ENCODE measurements at regions not wholly inside any gene's neighbourhood (a gene's known extent, or its start where the extent isn't known, plus 50 kb on each side); places are given as distances from the start of the nearest gene placed in this dataset.

- CTCF ChIA-PET, result no interaction called here
- TF ChIP-seq CTCF (IDR thresholded peaks at IDR 0.05; ENCODE audit: insufficient read depth, low read depth, low read length), result no peak
- DNase-seq (ENCODE audit: low read depth), result no peak
Measured at GRCh38 chr3:162517110-162517509, 1020.5 kb downstream of the OTOL1 start.

GRCh38 chr3:162521669-162522068 lies 1025.1 kb downstream of the OTOL1 start:
- Histone ChIP-seq H3K27me3 (ENCODE audit: control insufficient read depth, insufficient read depth, low read length) (no peaks in the 10 kb centered on the region), H3K4me3 (ENCODE audit: low read depth, low read length) (no peak overlapping the region), H3K36me3 (ENCODE audit: control insufficient read depth, insufficient read depth, low read length) (no peaks in the 10 kb centered on the region)
- CTCF ChIA-PET, result no interaction called here
- TF ChIP-seq CTCF (IDR thresholded peaks at IDR 0.05; ENCODE audit: insufficient read depth, low read depth, low read length), result no peak
- DNase-seq (ENCODE audit: low read depth), result no peak
- POLR2A ChIA-PET, result no interaction called here

More at GRCh38 chr3:162517110-162517509, 1020.5 kb downstream of the OTOL1 start:
- Histone ChIP-seq H3K27me3 (ENCODE audit: control insufficient read depth, insufficient read depth, low read length) (no peaks in the 10 kb centered on the region), H3K36me3 (ENCODE audit: control insufficient read depth, insufficient read depth, low read length) (no peaks in the 10 kb centered on the region), H3K4me3 (ENCODE audit: low read depth, low read length) (no peak overlapping the region)
- POLR2A ChIA-PET, result no interaction called here

- no peaks in the 10 kb centered on the region for H3K36me3 ChIP-seq (ENCODE audit: control insufficient read depth, insufficient read depth, low read length)
- POLR2A ChIA-PET, result no interaction called here
- TF ChIP-seq CTCF (IDR thresholded peaks at IDR 0.05; ENCODE audit: insufficient read depth, low read depth, low read length), result no peak
- no peak overlapping the region for H3K4me3 ChIP-seq (ENCODE audit: low read depth, low read length)
- DNase-seq (ENCODE audit: low read depth), result peak; percentile 94
- no peaks in the 10 kb centered on the region for H3K27me3 ChIP-seq (ENCODE audit: control insufficient read depth, insufficient read depth, low read length)
- CTCF ChIA-PET, result no interaction called here
Measured at GRCh38 chr3:162525066-162525742, 1028.6 kb downstream of the OTOL1 start.

DNA sequence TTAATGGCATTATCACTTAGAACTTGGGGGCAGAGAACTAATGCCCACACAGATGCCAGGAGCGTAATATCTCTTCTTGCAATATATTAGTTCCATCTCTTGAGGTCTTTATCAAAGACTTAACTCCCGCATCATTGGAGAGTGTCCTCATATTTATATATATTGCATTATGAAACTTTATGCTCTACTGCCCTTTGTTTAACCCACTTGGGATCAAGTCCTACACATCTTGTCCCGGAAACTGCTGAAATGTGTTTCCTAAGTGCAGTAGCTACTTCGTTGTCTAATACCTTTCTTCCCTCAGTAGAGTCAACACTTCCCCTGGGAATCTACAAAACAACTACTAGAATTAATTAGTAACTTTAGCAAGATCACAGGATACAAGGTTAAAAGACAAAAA lies 1029.2 kb downstream of the OTOL1 start:
- no peak overlapping the region for H3K4me3 ChIP-seq (ENCODE audit: low read depth, low read length)
- ChIA-PET POLR2A (no interaction called here), CTCF (no interaction called here)
- no peaks in the 10 kb centered on the region for H3K36me3 ChIP-seq (ENCODE audit: control insufficient read depth, insufficient read depth, low read length)
- H3K27me3 ChIP-seq (ENCODE audit: control insufficient read depth, insufficient read depth, low read length), result no peaks in the 10 kb centered on the region
- TF ChIP-seq CTCF (IDR thresholded peaks at IDR 0.05; ENCODE audit: insufficient read depth, low read depth, low read length), result no peak
- DNase-seq (ENCODE audit: low read depth), result no peak

DNA sequence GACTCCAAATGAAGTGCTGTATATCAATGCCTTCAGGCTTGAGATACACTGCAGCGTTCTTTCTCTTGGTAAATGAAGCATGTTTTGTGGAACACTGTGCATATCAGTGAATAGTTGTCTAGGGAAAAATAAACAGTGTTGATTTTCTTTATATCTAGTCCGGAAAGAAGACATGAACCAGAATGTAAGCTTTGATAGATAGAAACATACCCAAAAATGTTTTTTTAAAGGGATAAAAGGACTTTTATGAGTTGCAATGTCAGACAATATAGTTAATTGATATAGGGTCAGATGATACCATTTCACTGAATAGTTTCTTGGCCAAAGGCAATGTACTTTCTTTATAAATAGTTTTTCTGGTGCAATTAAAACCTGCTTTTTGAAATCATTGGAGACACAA lies 1037.8 kb downstream of the OTOL1 start:
- no peak for DNase-seq (ENCODE audit: low read depth)
- TF ChIP-seq CTCF (IDR thresholded peaks at IDR 0.05; ENCODE audit: insufficient read depth, low read depth, low read length), result no peak
- H3K36me3 ChIP-seq (ENCODE audit: control insufficient read depth, insufficient read depth, low read length), result no peaks in the 10 kb centered on the region
- ChIA-PET POLR2A (no interaction called here), CTCF (interaction anchor here (1.2 kb wide), 1 partner anchor 21 kb away, joined by 3 read pairs; no protein-coding TSS in a partner anchor)
- H3K4me3 ChIP-seq (ENCODE audit: low read depth, low read length), result no peak overlapping the region
- H3K27me3 ChIP-seq (ENCODE audit: control insufficient read depth, insufficient read depth, low read length), result no peaks in the 10 kb centered on the region; the same call in 1 of the 2 replicates
